HCT116 (cell line): ENCODE measurements at regions not wholly inside any gene's neighbourhood (a gene's known extent, or its start where the extent isn't known, plus 50 kb on each side); places are given as distances from the start of the nearest gene placed in this dataset.

Source experiments
- ATAC-seq: fragments of 200-7000 bp; cut with Tn5 transposase; 2 replicates; pipeline ENCODE4 v1.9.1; 2020; ENCODE audit warnings: mild to moderate bottlenecking, moderate library complexity
- BruUV-seq: library from RNA; stranded (reverse); fragments of 400-500 nt; replicated peaks from 2 replicates; lab custom pipeline; 2021; lab: Mats Ljungman, UMichigan
- CTCF ChIA-PET: fragments of 300-600 bp; sonication (Branson Sonifier 250); formaldehyde crosslinking; loops from one replicate; lab custom pipeline; 2021; ENCODE audit warnings: antibody characterized with exemption; lab: Charles Lee
- POLR2A ChIA-PET: fragments of 300-600, 350-600 bp; sonication (Branson Sonifier 250); formaldehyde crosslinking; loops from one replicate; lab custom pipeline; 2021; ENCODE audit warnings: antibody characterized with exemption; lab: Charles Lee
- RAD21 ChIA-PET, 2 experiments: fragments of 300-600 bp; sonication (Branson Sonifier 250); formaldehyde crosslinking; loops; one replicate each; lab custom pipeline; 2023; ENCODE audit warnings: low total read pairs in 2 of 2; ENCODE audit not compliant: uncharacterized antibody in 2 of 2, unreplicated experiment in 2 of 2, low non-redundant PET in 1 of 2; lab: Charles Lee
- DNase-seq: peaks from one replicate; pipeline ENCODE4 v3.0.0-alpha.2; 2010; ENCODE audit warnings: low read depth, low spot score
- H2AFZ ChIP-seq: fragments of 200-600 bp; shearing (Covaris generic), sonication (generic); 2 replicates; pipeline ENCODE4 v1.6.1; 2017; ENCODE audit warnings: low read depth, mixed run types, mixed read lengths, antibody characterized with exemption, low read length; ENCODE audit not compliant: poor library complexity, severe bottlenecking
- H3K27ac ChIP-seq: 2 replicates; pipeline ENCODE4 v1.5.1; 2012; ENCODE audit warnings: low read depth, low read length
- H3K27me3 ChIP-seq: fragments of 200-600 bp; sonication (generic); 2 replicates; pipeline ENCODE4 v1.6.1; 2016; ENCODE audit warnings: mixed run types, low read length, mixed read lengths; ENCODE audit not compliant: insufficient read depth
- H3K36me3 ChIP-seq, 2 experiments: fragments of 200-500 bp in 1 of 2; fragments of 200-600 bp in 1 of 2; sonication (Bioruptor generic) in 1 of 2; sonication (generic) in 1 of 2; 2 replicates each; pipeline versions ENCODE4 v1.5.1 to v1.6.1; 2014 to 2016; ENCODE audit warnings: low read length in 2 of 2, inconsistent platforms in 1 of 2, mixed read lengths in 1 of 2, mixed run types in 1 of 2; ENCODE audit not compliant: insufficient read depth in 2 of 2, control insufficient read depth in 1 of 2
- H3K4me1 ChIP-seq, 2 experiments: fragments of 200-600 bp in 1 of 2; sonication (generic) in 1 of 2; 2 replicates each; pipeline versions ENCODE4 v1.5.1 to v1.6.1; 2012 to 2017; ENCODE audit warnings: low read length in 2 of 2, inconsistent platforms in 1 of 2, mild to moderate bottlenecking in 1 of 2, mixed read lengths in 1 of 2, mixed run types in 1 of 2, moderate library complexity in 1 of 2; ENCODE audit not compliant: insufficient read depth in 2 of 2, control insufficient read depth in 1 of 2
- H3K4me2 ChIP-seq: fragments of 200-600 bp; sonication (generic); 2 replicates; pipeline ENCODE4 v1.6.1; 2017; ENCODE audit warnings: mixed run types, low read length, mixed read lengths
- H3K4me3 ChIP-seq, 2 experiments: fragments of 200-600 bp in 1 of 2; sonication (generic) in 1 of 2; replicated peaks in 1 of 2; 2 replicates each; pipeline ENCODE4 v1.5.1; 2011 to 2016; ENCODE audit warnings: low read length in 2 of 2, control low read depth in 1 of 2, low read depth in 1 of 2, mild to moderate bottlenecking in 1 of 2, mixed read lengths in 1 of 2, mixed run types in 1 of 2
- H3K79me2 ChIP-seq: fragments of 200-600 bp; sonication (generic); 2 replicates; pipeline ENCODE4 v1.6.1; 2017; ENCODE audit warnings: mild to moderate bottlenecking, mixed run types, low read length, moderate library complexity, mixed read lengths; ENCODE audit not compliant: insufficient read depth
- H3K9ac ChIP-seq: fragments of 200-600 bp; sonication (generic); 2 replicates; pipeline ENCODE4 v1.6.1; 2016; ENCODE audit warnings: low read length, mixed read lengths
- H3K9me2 ChIP-seq: fragments of 200-600 bp; sonication (generic), shearing (Covaris generic); 2 replicates; pipeline ENCODE4 v1.6.1; 2017; ENCODE audit warnings: mixed run types, mild to moderate bottlenecking, moderate library complexity; ENCODE audit not compliant: insufficient read depth
- H3K9me3 ChIP-seq, 2 experiments: fragments of 200-500 bp in 1 of 2; fragments of 200-600 bp in 1 of 2; sonication (Bioruptor generic) in 1 of 2; sonication (generic) in 1 of 2; 2 replicates each; pipeline ENCODE4 v1.6.1; 2014 to 2017; ENCODE audit warnings: low read length in 2 of 2, mixed read lengths in 2 of 2, inconsistent platforms in 1 of 2, low read depth in 1 of 2, mild to moderate bottlenecking in 1 of 2, mixed run types in 1 of 2, moderate library complexity in 1 of 2; ENCODE audit not compliant: control insufficient read depth in 1 of 2, insufficient read depth in 1 of 2
- H4K20me1 ChIP-seq: fragments of 200-600 bp; sonication (generic), shearing (Covaris generic); 2 replicates; pipeline ENCODE4 v1.6.1; 2017; ENCODE audit warnings: mixed run types, mild to moderate bottlenecking, moderate library complexity; ENCODE audit not compliant: insufficient read depth
- EGR1 ChIP-seq: IDR thresholded peaks from 2 replicates; pipeline ENCODE4 v1.6.1; 2012; ENCODE audit warnings: low read depth
- ELF1 ChIP-seq: IDR thresholded peaks from 2 replicates; pipeline ENCODE4 v1.6.1; 2012; ENCODE audit warnings: low read depth, borderline replicate concordance
- EZH2phosphoT487 ChIP-seq: fragments of 200-600 bp; IDR thresholded peaks from 2 replicates; pipeline ENCODE4 v1.6.1; 2018; ENCODE audit warnings: antibody characterized with exemption, borderline replicate concordance
- POLR2AphosphoS5 ChIP-seq: IDR thresholded peaks from 2 replicates; pipeline ENCODE4 v1.6.1; 2011; ENCODE audit warnings: mild to moderate bottlenecking, low read depth, low read length, moderate library complexity
- RAD21 ChIP-seq: IDR thresholded peaks from 2 replicates; pipeline ENCODE4 v1.6.1; 2012; ENCODE audit warnings: low read depth, mild to moderate bottlenecking
- SRF ChIP-seq: IDR thresholded peaks from 2 replicates; pipeline ENCODE4 v1.6.1; 2012; ENCODE audit warnings: low read depth
- ZBTB33 ChIP-seq: IDR thresholded peaks from 2 replicates; pipeline ENCODE4 v1.6.1; 2011; ENCODE audit warnings: mild to moderate bottlenecking, low read length, moderate library complexity; ENCODE audit not compliant: insufficient replicate concordance; ENCODE audit errors: extremely low read depth
- ZFX ChIP-seq: fragments of 450-650 bp; IDR thresholded peaks from 2 replicates; pipeline ENCODE4 v1.6.1; 2017
- intact Hi-C: fragments of 100-400 bp; cut with micrococcal nuclease; formaldehyde crosslinking; loops from 2 replicates; pipeline ENCODE4 v1.10.0; 2022

- TF ChIP-seq POLR2AphosphoS5 (0 out of 2 replicates have a peak, but pooled peaks have one; percentile 14), ZBTB33 (no peak), ELF1 (no peak), ZFX (no peak)
Observed at GRCh38 chr6:27582928-27583725, 110.2 kb upstream of the ZNF184 start (continued).

- Histone ChIP-seq H3K9me3 (no peaks in the 10 kb centered on the region), H3K4me1 (peaks cover 0 to 5% of the 10 kb centered on the region in 2 experiments; a peak in 2 of 4 replicates), H3K36me3 (no peaks in the 10 kb centered on the region)
- ATAC-seq: no peak
- POLR2A ChIA-PET: no interaction called here
- TF ChIP-seq SRF (no peak), RAD21 (no peak), POLR2AphosphoS5 (no peak), EZH2phosphoT487 (no peak), ELF1 (no peak), EGR1 (no peak)
- TF ChIP-seq, all 23 proteins: peak for 0
- H3K9ac ChIP-seq: no peak overlapping the region
- H3K27me3 ChIP-seq: no peaks in the 10 kb centered on the region
- no peak overlapping the region for H3K4me3 ChIP-seq
- ChIA-PET CTCF (no interaction called here), RAD21 (no interaction called here)
- no peak overlapping the region for H3K27ac ChIP-seq
- H4K20me1 ChIP-seq: no peaks in the 10 kb centered on the region
- H2AFZ ChIP-seq: no peak overlapping the region
- no peaks in the 10 kb centered on the region for H3K79me2 ChIP-seq
- DNase-seq: no peak
- BruUV-seq: no TSS peak
- H3K9me2 ChIP-seq: no peaks in the 10 kb centered on the region
- H3K4me2 ChIP-seq: no peak overlapping the region
- intact Hi-C loops: no loop called here
Observed at GRCh38 chr6:27579973-27580372, 107.1 kb upstream of the ZNF184 start.
